GM21619 (cell line): ENCODE measurements at regions not wholly inside any gene's neighbourhood (a gene's known extent, or its start where the extent isn't known, plus 50 kb on each side); places are given as distances from the start of the nearest gene placed in this dataset.
"Not testable (repeated sequence)": the region's sequence is repeated elsewhere in the genome, so short reads cannot be mapped to it uniquely, and the experiment has no call there.

ENCODE experiments used
- ATAC-seq: cut with Tn5 transposase; IDR thresholded peaks from one replicate; pipeline ENCODE4 v1.9.1; 2021; ENCODE audit not compliant: unreplicated experiment

- no peak for ATAC-seq
These were observed 122.1 kb upstream of the RMDN2 start for GRCh38 chr2:37802899-37803379.

- not testable (repeated sequence) for ATAC-seq
These were observed 119.1 kb upstream of the RMDN2 start for GRCh38 chr2:37806004-37806403.

DNA sequence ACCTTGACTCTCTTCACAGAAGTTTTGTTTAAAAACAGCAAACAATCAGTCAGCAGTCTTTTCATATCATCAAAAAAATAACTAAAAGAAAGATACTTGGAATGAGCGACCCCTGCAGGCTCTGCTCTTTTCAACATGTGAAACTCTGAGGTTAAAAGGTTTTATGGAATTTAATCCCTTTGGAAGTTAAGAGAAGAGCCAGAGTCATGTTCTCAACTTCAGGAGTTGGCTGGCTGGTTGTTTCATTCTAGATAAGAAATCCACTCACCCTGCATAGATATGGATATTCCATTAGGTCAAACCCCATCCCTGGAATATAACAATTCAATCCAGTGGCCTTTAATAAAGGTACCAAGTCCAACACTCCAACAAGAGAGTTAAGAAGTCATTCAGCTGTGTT is 115.6 kb upstream of the RMDN2 start:
- ATAC-seq: no peak

- ATAC-seq: no peak
These were observed 115.0 kb upstream of the RMDN2 start for GRCh38 chr2:37809931-37810570.

GRCh38 chr2:37812414-37812813 is 112.7 kb upstream of the RMDN2 start:
- ATAC-seq: no peak

GRCh38 chr2:37812941-37813730 is 112.0 kb upstream of the RMDN2 start:
- no peak for ATAC-seq

- no peak for ATAC-seq
These were observed 109.1 kb upstream of the RMDN2 start for GRCh38 chr2:37816036-37816435.

GRCh38 chr2:37816686-37817085 is 108.4 kb upstream of the RMDN2 start:
- no peak for ATAC-seq

- ATAC-seq: no peak
These were observed 105.9 kb upstream of the RMDN2 start for GRCh38 chr2:37819186-37819585.

GRCh38 chr2:37820471-37820986 is 104.6 kb upstream of the RMDN2 start:
- no peak for ATAC-seq

DNA sequence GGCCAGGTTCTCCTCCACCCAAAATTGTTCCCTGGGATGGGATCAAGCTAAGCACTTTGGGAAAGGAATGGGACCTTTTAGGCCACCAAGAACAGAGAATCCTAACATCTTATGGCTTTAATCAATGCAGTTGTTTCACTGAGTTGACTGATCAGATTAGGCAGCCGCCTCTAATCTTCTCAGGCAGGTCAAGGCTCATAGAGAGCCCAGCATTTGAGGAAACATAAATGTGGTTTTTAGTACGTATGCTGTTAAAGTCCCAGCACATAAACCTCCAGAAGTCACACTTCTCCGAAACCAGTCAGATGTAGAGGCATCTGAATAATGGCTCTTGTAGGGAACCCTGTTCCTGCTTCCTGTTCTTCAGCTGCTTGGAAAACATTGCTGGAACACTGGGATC is 99.5 kb upstream of the RMDN2 start:
- no peak for ATAC-seq

DNA sequence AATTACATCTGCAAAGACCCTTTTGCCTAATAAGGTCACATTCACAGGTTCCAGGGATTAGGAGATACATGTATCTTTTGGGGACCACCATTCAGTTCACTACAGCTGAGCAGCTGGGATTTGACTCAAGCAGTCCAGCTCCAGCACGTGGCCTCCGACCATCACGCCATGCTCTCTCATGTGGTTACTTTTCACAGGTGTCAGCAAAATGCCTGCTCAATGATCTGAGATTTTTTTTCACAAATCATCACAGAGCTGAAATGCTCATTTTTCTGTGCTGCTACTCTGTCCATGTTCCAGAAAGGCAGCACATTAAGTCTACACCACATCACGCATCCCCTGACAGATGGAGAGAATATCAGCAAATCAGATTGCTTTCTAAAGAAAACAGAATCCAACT is 98.5 kb upstream of the RMDN2 start:
- no peak for ATAC-seq

GRCh38 chr2:37827455-37827854 is 97.6 kb upstream of the RMDN2 start:
- no peak for ATAC-seq

- ATAC-seq: no peak
These were observed 97.1 kb upstream of the RMDN2 start for GRCh38 chr2:37827911-37828511.

- ATAC-seq: no peak
These were observed 95.9 kb upstream of the RMDN2 start for GRCh38 chr2:37829202-37829601.

DNA sequence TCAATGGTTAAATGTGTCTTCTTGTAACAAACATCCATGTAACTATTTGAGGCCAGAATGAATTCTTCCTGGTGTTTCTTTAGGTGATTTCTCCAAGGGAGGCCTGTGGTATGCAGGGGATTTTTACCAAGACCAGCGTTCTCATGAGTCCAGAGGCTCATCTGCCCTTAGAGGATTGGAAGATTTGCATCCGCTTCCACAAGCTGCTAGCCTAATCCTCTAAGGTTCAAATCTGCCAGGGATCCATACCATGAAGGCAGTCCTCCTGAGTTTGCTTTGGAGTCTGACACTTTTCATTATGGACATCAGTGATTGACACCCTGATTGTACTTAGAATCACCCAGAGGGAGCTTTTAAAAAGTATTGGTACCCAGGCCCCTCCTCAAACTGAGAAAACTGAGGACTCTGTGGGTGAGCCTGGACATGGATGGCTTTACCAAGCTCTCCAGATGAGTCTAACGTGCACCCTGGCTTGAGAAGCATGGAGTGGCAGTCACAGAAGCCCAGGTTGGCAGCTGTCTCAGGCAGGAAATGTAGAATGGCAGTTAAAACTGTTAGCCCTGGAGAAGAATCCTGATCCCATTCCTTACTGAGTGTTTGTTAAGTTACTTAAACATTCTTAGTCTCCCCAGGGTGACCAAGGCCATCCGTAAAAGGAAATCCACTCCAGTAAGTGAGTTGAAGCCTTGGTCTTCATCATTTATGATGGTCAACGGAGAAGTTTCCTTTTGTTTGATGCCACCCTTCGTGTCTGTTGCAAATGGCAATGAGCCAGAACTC is 95.3 kb upstream of the RMDN2 start:
- no peak for ATAC-seq

GRCh38 chr2:37830636-37831035 is 94.5 kb upstream of the RMDN2 start:
- no peak for ATAC-seq

GRCh38 chr2:37831081-37831780 is 93.9 kb upstream of the RMDN2 start:
- ATAC-seq: no peak

DNA sequence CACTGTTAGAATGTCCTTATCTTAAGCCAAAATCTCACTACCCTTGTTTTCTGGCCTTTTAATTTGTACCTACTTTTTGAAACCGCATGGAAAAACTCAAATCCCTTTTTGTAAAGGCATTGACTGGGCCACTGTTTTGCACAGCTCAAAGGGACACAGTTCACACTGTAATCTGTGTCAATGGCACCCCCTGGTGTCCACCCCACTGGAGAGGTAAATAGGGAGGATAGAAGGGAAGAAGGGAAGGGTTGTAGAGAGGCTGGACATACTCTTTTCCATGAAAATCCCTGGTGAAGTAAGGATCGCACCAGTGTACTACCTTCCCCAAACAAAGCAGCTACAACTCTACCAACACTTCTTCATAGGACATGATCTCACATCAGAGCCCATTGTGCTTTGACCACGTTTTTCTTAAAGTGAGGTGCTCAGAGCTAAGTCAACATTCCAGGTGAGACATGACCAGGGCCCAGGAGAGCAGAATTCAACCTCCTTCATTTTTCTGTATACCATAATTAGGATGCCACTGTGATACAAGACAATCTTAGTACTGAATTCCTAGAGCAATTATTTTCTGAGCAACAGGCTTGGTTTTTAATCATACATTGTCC is 92.4 kb upstream of the RMDN2 start:
- peak; percentile 73 for ATAC-seq

DNA sequence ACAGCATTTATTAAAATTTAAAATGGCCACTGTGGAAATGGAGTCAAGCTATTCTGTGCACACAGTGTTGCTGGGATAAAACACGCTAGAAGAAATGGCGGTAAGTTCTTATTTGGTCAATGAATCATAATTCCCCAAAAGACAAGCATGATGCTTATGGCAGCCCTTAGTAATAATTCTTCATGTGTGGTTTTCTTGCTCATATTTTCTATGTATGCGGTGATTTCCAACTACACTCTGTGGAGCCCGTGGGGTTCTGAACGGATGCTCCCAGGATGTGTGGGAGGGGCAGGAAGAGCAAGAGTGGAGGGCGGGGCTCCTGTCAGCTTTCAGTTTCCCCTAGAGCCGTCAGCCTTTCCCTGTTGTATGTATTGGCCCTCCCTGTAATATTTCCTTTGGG is 91.7 kb upstream of the RMDN2 start:
- no peak for ATAC-seq
